ENCODE measurements at regions not wholly inside any gene's neighbourhood (a gene's known extent, or its start where the extent isn't known, plus 50 kb on each side); places are given as distances from the start of the nearest gene placed in this dataset.

- Mint-ChIP-seq H3K36me3 (no peaks in the 10 kb centered on the region), H3K27ac (no peak overlapping the region), H3K27me3 (ENCODE audit: low read depth in 2 of 2) (peaks cover 0 to 7% of the 10 kb centered on the region in 2 donors), H3K9me3 (no peaks in the 10 kb centered on the region), H3K4me3 (no peak overlapping the region), H3K4me1 (no peaks in the 10 kb centered on the region)
- H3K4me3 ChIP-seq (ENCODE audit: low read length), result no peak overlapping the region
- H3K4me1 ChIP-seq (ENCODE audit: control insufficient read depth, insufficient read depth, low read length), result no peaks in the 10 kb centered on the region
- ATAC-seq (no peak), DNase-seq (no peak)
- no peaks in the 10 kb centered on the region for H3K36me3 ChIP-seq (ENCODE audit: control insufficient read depth, insufficient read depth, low read length)
- 60% methylated on average over 1 of the region's 1 CpG for WGBS (ENCODE audit: insufficient coverage)
- H3K9me3 ChIP-seq (ENCODE audit: control insufficient read depth, insufficient read depth, low read length), result no peaks in the 10 kb centered on the region
- no peaks in the 10 kb centered on the region for H3K27me3 ChIP-seq (ENCODE audit: control insufficient read depth, insufficient read depth, low read length)
- intact Hi-C loops (cut with micrococcal nuclease), result no loop called here
- no peak for TF ChIP-seq CTCF (IDR thresholded peaks at IDR 0.05)
- H3K27ac ChIP-seq (ENCODE audit: low read length), result no peak overlapping the region
These were observed 501.8 kb downstream of the BCOR start for GRCh38 chrX:39595977-39596376.

- no peaks in the 10 kb centered on the region for H3K36me3 Mint-ChIP-seq
- H3K4me1 Mint-ChIP-seq, result no peaks in the 10 kb centered on the region
- Histone ChIP-seq H3K27ac (ENCODE audit: low read length) (no peak overlapping the region), H3K9me3 (ENCODE audit: control insufficient read depth, insufficient read depth, low read length) (no peaks in the 10 kb centered on the region), H3K4me1 (ENCODE audit: control insufficient read depth, insufficient read depth, low read length) (no peaks in the 10 kb centered on the region), H3K36me3 (ENCODE audit: control insufficient read depth, insufficient read depth, low read length) (no peaks in the 10 kb centered on the region), H3K4me3 (ENCODE audit: low read length) (no peak overlapping the region), H3K27me3 (ENCODE audit: control insufficient read depth, insufficient read depth, low read length) (no peaks in the 10 kb centered on the region)
- no peak overlapping the region for H3K4me3 Mint-ChIP-seq
- no peak for TF ChIP-seq CTCF (IDR thresholded peaks at IDR 0.05)
- no peak overlapping the region for H3K27ac Mint-ChIP-seq
- peaks cover 0 to 9% of the 10 kb centered on the region in 2 donors for H3K27me3 Mint-ChIP-seq (ENCODE audit: low read depth in 2 of 2)
- intact Hi-C loops (cut with micrococcal nuclease), result no loop called here
- H3K9me3 Mint-ChIP-seq, result no peaks in the 10 kb centered on the region
- ATAC-seq, result no peak
- no peak for DNase-seq
These were observed 501.3 kb downstream of the BCOR start for GRCh38 chrX:39596437-39596836.

- Histone ChIP-seq H3K27ac (ENCODE audit: low read length) (no peak overlapping the region), H3K4me1 (ENCODE audit: control insufficient read depth, insufficient read depth, low read length) (no peaks in the 10 kb centered on the region), H3K9me3 (ENCODE audit: control insufficient read depth, insufficient read depth, low read length) (no peaks in the 10 kb centered on the region), H3K27me3 (ENCODE audit: control insufficient read depth, insufficient read depth, low read length) (no peaks in the 10 kb centered on the region), H3K36me3 (ENCODE audit: control insufficient read depth, insufficient read depth, low read length) (no peaks in the 10 kb centered on the region), H3K4me3 (ENCODE audit: low read length) (no peak overlapping the region)
- Mint-ChIP-seq H3K27me3 (ENCODE audit: low read depth in 2 of 2) (peaks cover 3 to 9% of the 10 kb centered on the region in 2 donors), H3K4me1 (no peaks in the 10 kb centered on the region), H3K9me3 (no peaks in the 10 kb centered on the region), H3K27ac (no peak overlapping the region), H3K36me3 (no peaks in the 10 kb centered on the region), H3K4me3 (no peak overlapping the region)
- ATAC-seq, result no peak
- TF ChIP-seq CTCF (IDR thresholded peaks at IDR 0.05), result no peak
- intact Hi-C loops (cut with micrococcal nuclease), result no loop called here
- 93% methylated on average over 6 of the region's 6 CpGs for WGBS (ENCODE audit: insufficient coverage)
- no peak for DNase-seq
These were observed 498.4 kb downstream of the BCOR start for GRCh38 chrX:39599339-39599738.

GRCh38 chrX:39600222-39600621 is 497.5 kb downstream of the BCOR start:
- Mint-ChIP-seq H3K4me1 (no peaks in the 10 kb centered on the region), H3K27ac (no peak overlapping the region), H3K36me3 (no peaks in the 10 kb centered on the region), H3K4me3 (no peak overlapping the region), H3K9me3 (no peaks in the 10 kb centered on the region), H3K27me3 (ENCODE audit: low read depth in 2 of 2) (peaks cover 3 to 9% of the 10 kb centered on the region in 2 donors)
- Histone ChIP-seq H3K36me3 (ENCODE audit: control insufficient read depth, insufficient read depth, low read length) (no peaks in the 10 kb centered on the region), H3K9me3 (ENCODE audit: control insufficient read depth, insufficient read depth, low read length) (no peaks in the 10 kb centered on the region), H3K4me1 (ENCODE audit: control insufficient read depth, insufficient read depth, low read length) (no peaks in the 10 kb centered on the region), H3K4me3 (ENCODE audit: low read length) (no peak overlapping the region), H3K27me3 (ENCODE audit: control insufficient read depth, insufficient read depth, low read length) (no peaks in the 10 kb centered on the region), H3K27ac (ENCODE audit: low read length) (no peak overlapping the region)
- ATAC-seq (no peak), DNase-seq (no peak)
- 76% methylated on average over 6 of the region's 6 CpGs for WGBS (ENCODE audit: insufficient coverage)
- intact Hi-C loops (cut with micrococcal nuclease), result no loop called here
- TF ChIP-seq CTCF (IDR thresholded peaks at IDR 0.05), result no peak

Data from natural killer cell (primary cell).